ENCODE measurements at regions not wholly inside any gene's neighbourhood (a gene's known extent, or its start where the extent isn't known, plus 50 kb on each side); places are given as distances from the start of the nearest gene placed in this dataset.

- no peak for DNase-seq
These were observed 187.7 kb upstream of the CHRNA7 start for GRCh38 chr15:31842532-31843195.

DNA sequence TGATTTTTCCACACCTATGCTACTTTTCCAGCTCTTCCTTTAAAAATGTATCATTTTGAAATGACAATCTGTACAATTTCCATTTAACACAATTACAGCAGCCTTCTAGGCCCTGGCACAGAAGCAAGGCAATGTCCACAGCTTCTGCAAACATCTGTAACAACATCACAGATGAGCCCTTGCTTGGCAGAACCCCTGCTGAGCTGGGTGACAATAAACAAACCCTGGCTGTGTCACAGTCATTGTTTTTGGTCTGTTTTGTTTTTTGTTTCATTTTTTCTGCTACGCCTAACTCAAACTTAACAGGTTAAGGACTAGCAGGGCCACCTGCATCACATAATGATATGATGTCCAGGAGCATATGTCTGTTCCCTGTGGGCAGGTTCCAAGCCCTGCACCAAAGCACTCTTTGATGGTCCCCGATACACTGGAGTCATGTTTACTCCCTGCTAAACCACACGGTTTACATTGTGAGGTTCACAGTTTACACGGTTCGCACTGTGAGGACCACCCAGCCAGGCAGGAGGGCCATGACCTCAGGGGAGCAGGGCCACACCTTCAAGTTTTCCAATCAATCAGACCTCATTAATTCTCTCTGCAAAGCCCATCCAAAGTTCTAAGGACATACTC is 186.8 kb upstream of the CHRNA7 start:
- DNase-seq, result no peak

DNA sequence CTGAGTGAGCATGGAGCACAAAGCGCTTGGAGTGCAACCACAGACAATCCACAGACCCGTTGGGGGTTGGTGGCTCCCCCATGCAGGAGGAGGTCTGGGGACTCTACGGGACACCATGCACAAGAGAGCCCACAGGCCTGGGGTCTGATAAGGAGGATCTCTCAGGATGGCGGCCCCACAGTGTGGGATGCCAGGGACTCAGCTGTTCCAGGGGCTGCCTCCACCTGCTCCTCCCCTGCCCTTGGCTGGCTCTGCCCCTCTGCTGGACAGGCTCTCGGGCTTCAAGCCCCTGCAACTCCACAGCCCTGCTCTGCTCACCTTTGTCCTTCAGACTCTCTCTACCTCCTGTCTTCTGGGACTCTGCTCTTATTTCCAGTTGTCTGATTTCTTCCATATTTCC is 184.5 kb upstream of the CHRNA7 start:
- no peak for DNase-seq

DNA sequence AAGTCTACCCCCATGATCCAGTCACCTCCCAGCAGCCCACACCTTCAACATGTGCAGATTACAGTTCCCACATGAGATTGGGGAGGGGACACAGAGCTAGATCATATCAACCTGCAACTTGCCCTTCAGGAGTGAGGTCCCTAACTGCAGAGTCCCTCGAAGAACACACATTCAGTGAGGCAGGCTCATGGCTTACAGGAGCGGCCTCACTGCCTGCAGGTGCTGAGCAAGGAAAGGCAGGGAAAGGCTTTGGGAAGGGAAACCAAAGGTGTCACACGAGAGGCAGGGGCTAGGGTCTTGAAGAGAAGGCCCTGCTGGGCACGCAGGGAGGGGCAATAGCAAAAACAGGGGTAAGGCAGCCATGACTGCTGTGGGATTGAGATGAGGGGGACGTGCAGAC is 182.4 kb upstream of the CHRNA7 start:
- no peak for DNase-seq

DNA sequence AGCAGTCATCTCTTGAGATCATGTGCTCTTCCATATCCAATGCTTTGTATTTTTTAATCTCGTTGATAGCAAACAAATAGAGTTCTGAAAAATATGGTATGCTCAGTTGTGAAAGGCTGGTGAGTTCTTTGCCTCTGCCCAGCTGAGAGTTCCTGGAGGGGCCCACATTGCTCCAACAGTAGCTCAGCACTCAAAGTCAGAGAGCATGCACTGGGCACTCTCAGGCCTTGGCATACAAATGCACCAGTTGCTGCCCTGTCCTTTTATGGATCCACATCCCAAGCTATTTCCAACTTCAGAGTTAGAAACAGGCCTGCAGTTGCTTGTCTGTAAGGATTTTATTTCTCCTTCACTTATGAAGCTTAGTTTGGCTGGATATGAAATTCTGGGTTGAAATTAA is 181.7 kb upstream of the CHRNA7 start:
- DNase-seq, result no peak

DNA sequence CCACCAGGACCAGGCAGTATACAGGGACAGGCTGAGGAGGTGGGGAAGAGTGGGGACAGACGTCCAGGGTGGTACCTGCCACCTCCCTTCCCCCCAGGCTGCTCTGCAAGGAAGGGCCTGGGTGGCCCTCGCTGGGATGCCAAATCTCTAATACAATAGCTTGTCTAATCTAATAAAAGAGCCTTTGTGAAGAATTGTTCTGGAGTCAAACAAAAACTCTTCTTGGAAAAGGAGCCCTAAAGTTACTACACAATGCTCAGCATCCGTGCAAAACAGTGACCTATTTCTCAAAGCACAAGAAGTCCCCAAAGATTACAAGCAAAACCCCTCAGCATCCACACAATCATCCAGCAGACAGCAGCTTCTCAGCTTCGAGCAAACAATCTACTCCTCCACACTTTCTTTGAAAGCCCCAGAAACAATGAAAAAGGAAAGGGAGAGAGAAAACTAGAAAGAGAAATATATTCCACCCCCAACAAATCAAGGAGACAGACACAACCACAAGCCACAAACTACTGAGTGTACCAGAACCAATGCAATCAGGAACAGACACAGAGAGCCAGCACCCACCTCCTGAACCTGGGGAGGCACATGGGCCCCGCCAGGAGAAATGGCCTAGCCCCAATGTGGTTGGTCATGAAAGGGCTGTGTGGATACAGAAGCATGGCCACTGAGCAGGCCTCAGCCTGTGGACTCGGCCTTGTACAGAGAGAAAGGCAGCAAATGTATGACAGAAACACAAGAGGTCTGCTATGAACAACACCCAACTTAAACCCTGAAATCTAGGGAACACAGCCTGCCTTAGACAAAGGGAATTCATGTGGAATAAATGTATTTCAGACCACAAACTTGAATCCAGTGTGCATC is 177.1 kb upstream of the CHRNA7 start:
- DNase-seq, result no peak

DNA sequence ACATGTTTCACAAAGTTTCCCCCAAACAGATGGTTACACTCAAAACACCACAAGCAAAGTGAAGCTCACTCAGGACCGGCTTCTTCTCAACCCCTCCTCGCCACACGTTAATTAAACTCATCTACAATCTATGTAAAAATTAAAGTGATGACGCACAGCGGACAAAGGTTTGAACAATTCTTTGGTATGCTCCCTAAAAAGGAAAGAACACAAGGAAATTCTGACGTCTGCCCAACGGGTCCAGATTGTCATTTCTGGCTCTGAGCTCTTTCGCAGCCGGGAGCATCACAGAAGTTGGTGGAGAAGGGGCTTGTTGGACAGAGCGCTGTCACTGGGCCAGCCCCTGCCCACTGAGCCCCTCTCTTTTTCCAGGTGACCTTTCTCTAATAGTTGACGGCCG is 173.7 kb upstream of the CHRNA7 start:
- no peak for DNase-seq

- no peak for DNase-seq
These were observed 173.1 kb upstream of the CHRNA7 start for GRCh38 chr15:31857194-31857593.

DNA sequence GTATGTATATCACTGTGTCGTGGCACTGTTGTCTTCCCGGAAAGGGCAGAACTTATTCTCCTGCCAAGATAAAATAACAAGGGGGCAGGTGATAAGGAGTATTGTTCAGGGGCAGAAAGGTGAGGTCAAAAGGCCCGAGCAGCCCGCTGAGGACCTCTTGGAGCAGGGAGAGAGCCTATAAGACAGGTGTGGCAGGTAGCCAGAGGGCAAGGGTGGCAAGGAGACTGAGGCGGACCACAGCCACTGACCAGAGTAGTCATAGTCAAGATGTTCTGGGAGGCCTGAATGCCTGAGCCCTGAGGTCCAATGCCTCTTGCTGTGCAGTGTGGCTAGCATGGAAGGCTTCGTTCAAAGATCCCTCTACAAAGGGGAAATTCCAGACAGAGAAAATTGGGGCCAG is 172.3 kb upstream of the CHRNA7 start:
- DNase-seq, result no peak

DNA sequence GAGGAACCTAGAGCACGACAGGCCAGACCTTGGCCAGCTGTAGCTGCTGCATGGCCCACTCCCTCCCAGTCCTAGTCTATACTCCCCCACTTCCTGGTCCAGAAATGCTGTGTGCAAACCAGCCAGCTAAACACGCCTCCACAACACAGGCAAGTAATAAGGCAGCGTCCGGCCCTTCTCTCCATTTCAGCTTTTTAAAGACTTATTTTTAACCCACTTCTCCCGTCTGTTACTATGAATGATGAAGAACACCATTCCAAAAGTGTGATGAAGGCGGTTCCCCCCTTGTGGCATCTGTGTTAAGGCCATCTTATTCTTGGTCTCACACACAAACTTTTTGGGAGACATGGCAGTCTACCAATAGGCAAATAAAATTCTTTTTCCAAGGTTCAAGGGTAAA is 164.1 kb upstream of the CHRNA7 start:
- no peak for DNase-seq

DNA sequence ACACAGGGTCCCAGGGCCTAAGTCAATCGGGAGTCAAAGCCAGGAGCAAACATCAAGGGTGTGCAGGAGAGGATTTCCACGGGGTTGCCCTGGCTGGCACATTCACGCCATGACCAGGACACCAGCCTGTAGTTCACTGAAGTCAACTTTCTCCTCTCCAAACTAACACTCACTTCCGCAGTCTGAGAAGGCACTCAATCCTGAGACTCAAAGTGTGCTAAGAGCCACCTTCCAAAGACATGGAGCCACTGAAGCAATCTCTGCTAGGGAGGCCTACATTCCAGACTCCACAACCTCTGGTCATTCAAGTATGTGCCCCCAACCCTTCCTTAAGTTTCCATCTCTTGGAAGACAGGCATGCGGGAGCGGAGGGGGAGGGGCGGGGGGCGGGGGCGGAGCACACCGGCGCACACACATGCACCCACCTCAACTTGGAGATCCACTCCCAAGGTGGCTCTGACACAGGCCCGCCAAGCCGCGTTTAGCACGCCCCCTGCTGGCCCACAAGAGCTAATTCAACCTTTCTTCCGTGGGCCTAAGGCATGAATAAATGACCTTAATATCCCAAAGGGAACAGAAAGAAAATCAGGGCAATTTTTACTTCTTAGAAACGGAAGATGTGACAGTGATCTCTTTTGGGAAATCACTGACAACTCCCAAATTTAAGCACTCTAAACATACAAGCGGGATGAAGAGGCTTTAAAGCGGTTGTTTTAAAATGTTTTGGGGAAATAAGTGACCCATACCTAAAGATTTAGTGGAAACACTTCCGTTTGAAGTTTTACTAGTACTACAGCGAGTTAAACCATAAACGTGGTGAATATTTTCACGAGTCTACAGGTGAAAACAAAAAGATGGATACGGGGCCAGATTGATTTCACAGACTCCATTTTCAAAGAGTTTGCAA is 162.5 kb upstream of the CHRNA7 start:
- peak; percentile 41 for DNase-seq

DNA sequence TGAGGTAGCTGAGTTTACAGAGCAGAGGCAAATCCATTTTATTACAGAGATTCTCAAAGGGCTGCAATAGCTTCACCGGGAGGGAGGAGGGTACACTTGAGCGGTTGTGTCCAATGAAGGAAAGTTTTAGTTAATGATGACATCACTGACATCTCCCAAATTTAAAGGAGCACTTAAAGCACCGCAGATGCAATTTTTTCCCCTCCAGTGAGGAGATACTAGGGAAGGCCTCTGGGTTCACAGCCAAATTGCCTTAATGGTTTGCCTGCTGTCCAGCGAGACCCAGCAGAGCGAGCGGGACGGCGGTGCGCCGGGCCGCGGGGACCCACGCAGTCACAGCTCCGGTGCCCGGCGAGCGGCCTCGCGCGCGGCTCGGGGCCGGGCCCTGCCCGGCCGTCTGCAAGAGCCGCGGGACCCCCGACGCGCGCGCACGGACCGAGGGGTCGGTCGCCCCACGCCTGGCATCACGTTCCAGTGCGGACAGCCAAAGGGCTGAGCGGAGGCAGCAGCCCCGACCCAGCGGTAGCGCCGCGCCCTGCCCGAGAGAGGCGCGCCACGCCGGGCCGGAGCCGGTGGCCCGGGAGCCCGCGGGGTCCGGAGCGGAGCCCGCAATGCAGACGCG is 160.5 kb upstream of the CHRNA7 start:
- no peak for DNase-seq

- DNase-seq, result peak; percentile 92
These were observed 159.8 kb upstream of the CHRNA7 start, which contains the start of gene OTUD7A for GRCh38 chr15:31870328-31871165. Gene OTUD7A (minus strand): TSS chr15:31870673.

DNA sequence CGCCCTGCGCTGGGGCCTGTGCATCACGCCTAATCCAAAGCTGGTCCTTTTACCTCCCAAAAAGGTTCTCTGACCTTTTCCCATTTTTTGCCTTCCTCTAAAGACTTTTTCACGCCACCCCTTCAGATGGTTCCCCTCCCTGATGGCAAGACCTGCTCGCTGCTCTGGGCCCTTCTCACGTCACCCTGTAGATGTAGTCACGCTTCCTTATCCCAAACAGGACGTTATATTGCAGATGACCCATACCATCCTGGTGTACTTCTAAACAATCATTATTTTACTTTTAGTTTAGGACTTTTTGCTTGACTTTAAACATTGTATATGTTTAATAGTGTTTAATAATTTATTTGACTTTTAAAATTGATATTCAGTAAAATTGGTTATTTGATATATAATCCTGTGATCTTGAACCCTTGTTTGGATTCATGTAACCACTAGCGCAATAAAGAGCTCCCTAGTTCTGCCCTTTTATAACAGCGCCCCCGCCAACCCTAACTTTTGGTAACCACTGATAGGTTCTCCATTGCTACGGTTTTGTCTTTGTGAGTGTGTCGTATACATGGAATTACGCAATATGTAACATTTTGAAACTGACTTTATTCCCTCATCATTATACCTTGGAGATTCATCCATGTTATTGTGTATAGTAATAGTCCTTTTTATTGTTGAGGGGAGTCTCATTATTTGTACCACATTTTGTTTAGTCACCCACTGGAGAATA is 159.0 kb upstream of the CHRNA7 start:
- no peak for DNase-seq

- no peak for DNase-seq
These were observed 158.4 kb upstream of the CHRNA7 start for GRCh38 chr15:31871887-31872281.

DNA sequence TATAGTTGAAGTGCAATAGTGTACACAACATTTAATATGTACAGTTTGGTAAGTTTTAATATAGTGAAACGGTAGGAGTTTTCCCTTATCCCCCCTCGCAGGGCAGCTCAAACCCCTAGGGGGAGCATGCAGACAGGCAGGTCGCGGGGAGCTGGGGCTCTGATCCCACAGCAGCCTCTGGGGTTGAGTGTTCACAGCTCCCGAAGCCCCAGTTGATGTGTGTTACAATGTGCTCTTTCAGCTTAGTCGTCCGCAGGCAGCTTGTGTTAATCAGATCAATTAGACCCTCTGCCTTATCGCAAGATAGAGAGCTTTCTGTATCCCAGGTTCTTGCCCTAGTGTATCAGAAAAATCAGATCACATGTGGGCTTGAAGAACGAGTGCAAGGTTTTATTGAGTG is 143.1 kb upstream of the CHRNA7 start:
- no peak for DNase-seq

GRCh38 chr15:31892513-31892912 is 137.8 kb upstream of the CHRNA7 start:
- no peak for DNase-seq

DNA sequence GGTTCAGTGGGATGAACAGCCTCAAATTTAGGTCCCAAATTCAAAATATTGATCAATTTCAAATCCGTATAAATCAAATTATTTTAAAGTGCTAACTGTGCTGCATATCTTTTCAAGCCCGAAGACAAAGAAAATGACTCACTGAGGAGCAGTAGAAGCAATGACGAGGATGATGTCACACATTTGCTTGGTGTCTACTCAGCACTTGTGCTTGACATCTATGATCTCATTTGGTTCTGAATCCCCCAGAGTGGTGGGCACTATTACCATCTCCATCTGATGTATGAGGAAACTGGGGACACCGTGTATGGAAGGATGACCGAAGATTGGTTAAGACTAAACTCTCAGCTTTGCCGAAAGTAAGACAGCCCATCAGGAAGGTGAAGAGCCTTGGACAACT is 136.5 kb upstream of the CHRNA7 start:
- no peak for DNase-seq

GRCh38 chr15:31897746-31898145 is 132.6 kb upstream of the CHRNA7 start:
- no peak for DNase-seq

GRCh38 chr15:31901501-31901900 is 128.8 kb upstream of the CHRNA7 start:
- DNase-seq, result no peak

DNA sequence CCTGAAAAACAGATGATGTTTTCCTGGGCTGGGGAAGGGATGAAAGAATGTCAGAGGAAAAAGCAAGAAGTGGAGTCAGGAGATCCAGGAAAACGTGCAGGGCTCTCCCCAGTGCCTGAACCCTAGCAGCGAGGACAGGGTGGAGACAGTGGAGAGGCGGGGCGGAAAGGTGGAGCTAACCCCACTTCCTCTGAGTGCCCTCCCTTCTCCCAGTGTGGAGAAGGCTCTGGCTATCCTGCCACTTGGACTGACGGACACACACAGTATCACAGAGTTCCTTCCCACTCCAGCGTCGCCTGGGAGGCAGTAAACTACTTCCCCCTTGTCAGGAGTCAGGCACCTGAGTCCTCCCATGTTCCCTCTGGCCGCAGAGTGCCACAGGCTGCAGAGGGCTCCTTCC is 125.3 kb upstream of the CHRNA7 start:
- no peak for DNase-seq
